SU-DHL-6 (cell line): ENCODE measurements at regions not wholly inside any gene's neighbourhood (a gene's known extent, or its start where the extent isn't known, plus 50 kb on each side); places are given as distances from the start of the nearest gene placed in this dataset.
"Not testable (repeated sequence)": the region's sequence is repeated elsewhere in the genome, so short reads cannot be mapped to it uniquely, and the experiment has no call there.

Source experiments
- H2AFZ ChIP-seq: fragments of 200-600 bp; sonication (generic); 2 replicates; pipeline ENCODE4 v1.6.1; 2014; ENCODE audit warnings: low read depth, mild to moderate bottlenecking, moderate library complexity, mixed read lengths, antibody characterized with exemption, low read length; ENCODE audit not compliant: severe bottlenecking
- H3F3A ChIP-seq: fragments of 200-600 bp; shearing (Covaris generic); 2 replicates; pipeline ENCODE4 v1.6.0; 2016; ENCODE audit warnings: antibody characterized with exemption, mild to moderate bottlenecking; ENCODE audit not compliant: insufficient read depth
- H3K27ac ChIP-seq: fragments of 200-600 bp; sonication (generic); 2 replicates; pipeline ENCODE4 v1.5.1; 2016; ENCODE audit warnings: low read depth, mild to moderate bottlenecking, low read length, moderate library complexity, mixed read lengths
- H3K27me3 ChIP-seq: fragments of 200-600 bp; sonication (generic), shearing (Covaris generic); 2 replicates; pipeline ENCODE4 v1.6.0; 2014; ENCODE audit warnings: mild to moderate bottlenecking, low read length
- H3K36me3 ChIP-seq: fragments of 200-600 bp; sonication (generic); 2 replicates; pipeline ENCODE4 v1.6.1; 2014; ENCODE audit warnings: mild to moderate bottlenecking, low read length, mixed read lengths
- H3K4me2 ChIP-seq: fragments of 300-600, 200-600 bp; shearing (Covaris generic), sonication (generic); 2 replicates; pipeline ENCODE4 v1.6.0; 2014; ENCODE audit warnings: low read length, low read depth, mild to moderate bottlenecking; ENCODE audit not compliant: poor library complexity, severe bottlenecking
- H3K4me3 ChIP-seq: fragments of 200-600 bp; sonication (generic); 2 replicates; pipeline ENCODE4 v1.5.1; 2014; ENCODE audit warnings: antibody characterized with exemption, low read length, mild to moderate bottlenecking, mixed read lengths; ENCODE audit not compliant: insufficient read depth, poor library complexity, severe bottlenecking
- H3K79me2 ChIP-seq: fragments of 200-600 bp; sonication (generic); 2 replicates; pipeline ENCODE4 v1.6.1; 2014; ENCODE audit warnings: mild to moderate bottlenecking, low read length, moderate library complexity; ENCODE audit not compliant: insufficient read depth
- H3K9ac ChIP-seq: fragments of 200-600 bp; sonication (generic); 2 replicates; pipeline ENCODE4 v1.7.0; 2014; ENCODE audit warnings: mild to moderate bottlenecking, low read length
- H3K9me2 ChIP-seq: fragments of 200-600 bp; sonication (generic); replicated peaks from 2 replicates; pipeline ENCODE4 v1.6.1; 2014; ENCODE audit warnings: low read length; ENCODE audit not compliant: insufficient read depth
- H3K9me3 ChIP-seq: fragments of 200-600 bp; sonication (generic); 2 replicates; pipeline ENCODE4 v1.6.1; 2014; ENCODE audit warnings: low read length, mixed read lengths; ENCODE audit not compliant: insufficient read depth
- H4K20me1 ChIP-seq: fragments of 200-600 bp; sonication (generic); 2 replicates; pipeline ENCODE4 v1.6.1; 2014; ENCODE audit warnings: low read depth, mild to moderate bottlenecking, antibody characterized with exemption, low read length, moderate library complexity, mixed read lengths
- CTCF ChIP-seq: fragments of 200-600 bp; sonication (generic); IDR thresholded peaks from one replicate; pipeline ENCODE4 v1.5.1; 2017; ENCODE audit warnings: antibody characterized with exemption, mild to moderate bottlenecking, low read length, moderate library complexity; ENCODE audit not compliant: insufficient read depth, poor library complexity, severe bottlenecking
- EZH2phosphoT487 ChIP-seq: fragments of 200-600 bp; sonication (generic), shearing (Covaris generic); conservative IDR thresholded peaks from 2 replicates; pipeline ENCODE4 v1.6.1; 2018; ENCODE audit warnings: mild to moderate bottlenecking, antibody characterized with exemption, low read length, moderate library complexity, mixed read lengths

GRCh38 chr16:27657811-27658210 lies 107.9 kb downstream of the KATNIP start:
- no peak overlapping the region for H3K9ac ChIP-seq
- H3K9me2 ChIP-seq = no peaks in the 10 kb centered on the region
- no peak overlapping the region for H3K4me3 ChIP-seq
- H3K36me3 ChIP-seq = no peaks in the 10 kb centered on the region
- no peaks in the 10 kb centered on the region for H4K20me1 ChIP-seq
- no peak overlapping the region for H3K4me2 ChIP-seq
- no peaks in the 10 kb centered on the region for H3K79me2 ChIP-seq
- H3K27me3 ChIP-seq = no peaks in the 10 kb centered on the region
- H2AFZ ChIP-seq = no peak overlapping the region
- H3K9me3 ChIP-seq = no peaks in the 10 kb centered on the region
- TF ChIP-seq CTCF (no peak), EZH2phosphoT487 (no peak)
- H3K27ac ChIP-seq = no peak overlapping the region
- no peaks in the 10 kb centered on the region for H3F3A ChIP-seq

GRCh38 chr16:27660507-27660906 lies 110.6 kb downstream of the KATNIP start:
- H3F3A ChIP-seq = no peaks in the 10 kb centered on the region
- H3K9ac ChIP-seq = no peak overlapping the region
- TF ChIP-seq CTCF (no peak), EZH2phosphoT487 (no peak)
- H3K36me3 ChIP-seq = no peaks in the 10 kb centered on the region
- H4K20me1 ChIP-seq = no peaks in the 10 kb centered on the region
- H3K4me2 ChIP-seq = no peak overlapping the region
- H3K4me3 ChIP-seq = no peak overlapping the region
- no peak overlapping the region for H2AFZ ChIP-seq
- no peak overlapping the region for H3K27ac ChIP-seq
- no peaks in the 10 kb centered on the region for H3K79me2 ChIP-seq
- H3K9me2 ChIP-seq = no peaks in the 10 kb centered on the region
- no peaks in the 10 kb centered on the region for H3K27me3 ChIP-seq
- no peaks in the 10 kb centered on the region for H3K9me3 ChIP-seq

GRCh38 chr16:27663235-27663634 lies 113.3 kb downstream of the KATNIP start:
- H3K9me2 ChIP-seq, H2AFZ ChIP-seq, H3K9ac ChIP-seq, H3K4me3 ChIP-seq, H3K9me3 ChIP-seq, H3K36me3 ChIP-seq, H3K79me2 ChIP-seq, H3K27me3 ChIP-seq, H3F3A ChIP-seq, H3K4me2 ChIP-seq, H3K27ac ChIP-seq, H4K20me1 ChIP-seq: not testable (repeated sequence)

- no peak overlapping the region for H3K27ac ChIP-seq
- H3K9ac ChIP-seq = no peak overlapping the region
- H3K79me2 ChIP-seq = no peaks in the 10 kb centered on the region
- H3F3A ChIP-seq = no peaks in the 10 kb centered on the region
- no peaks in the 10 kb centered on the region for H3K36me3 ChIP-seq
- TF ChIP-seq EZH2phosphoT487 (no peak), CTCF (no peak)
- no peak overlapping the region for H3K4me3 ChIP-seq
- no peak overlapping the region for H2AFZ ChIP-seq
- H3K9me3 ChIP-seq = no peaks in the 10 kb centered on the region
- no peaks in the 10 kb centered on the region for H3K27me3 ChIP-seq
- H4K20me1 ChIP-seq = no peaks in the 10 kb centered on the region
- H3K4me2 ChIP-seq = no peak overlapping the region
- H3K9me2 ChIP-seq = no peaks in the 10 kb centered on the region
Measured at GRCh38 chr16:27665881-27666280, 115.9 kb downstream of the KATNIP start.
